Uterus (tissue), 3 donors: ENCODE measurements at regions not wholly inside any gene's neighbourhood (a gene's known extent, or its start where the extent isn't known, plus 50 kb on each side); places are given as distances from the start of the nearest gene placed in this dataset.

ENCODE experiments used
- DNase-seq, 2 donors: peaks; one replicate each; pipeline ENCODE4 v3.0.0-alpha.2; 2019 to 2020
- H3K27ac ChIP-seq, 2 donors: fragments of 200-600 bp; sonication (generic); 1 replicate in 1 of 2; 2 replicates in 1 of 2; pipeline ENCODE4 v1.5.1; 2016 to 2018
- H3K27me3 ChIP-seq, 2 donors: fragments of 200-600 bp; sonication (generic); one replicate each; pipeline ENCODE4 v1.5.1; 2018 to 2019; ENCODE audit warnings: control low read depth in 1 of 2
- H3K36me3 ChIP-seq, 2 donors: fragments of 200-600 bp; sonication (generic); one replicate each; pipeline ENCODE4 v1.5.1; 2019; ENCODE audit warnings: control low read depth in 1 of 2
- H3K4me1 ChIP-seq, 2 donors: fragments of 200-600 bp; sonication (generic); one replicate each; pipeline ENCODE4 v1.5.1; 2018 to 2019; ENCODE audit warnings: control low read depth in 1 of 2
- H3K4me3 ChIP-seq, 2 donors: fragments of 200-600 bp; sonication (generic); 1 replicate in 1 of 2; 2 replicates in 1 of 2; pipeline ENCODE4 v1.5.1; 2018 to 2019; ENCODE audit warnings: mild to moderate bottlenecking in 1 of 2
- H3K9me3 ChIP-seq, 2 donors: fragments of 200-600 bp; sonication (generic); one replicate each; pipeline ENCODE4 v1.5.1; 2019; ENCODE audit warnings: control low read depth in 1 of 2
- POLR2A ChIP-seq, 2 donors: fragments of 450-650 bp; IDR thresholded peaks; one replicate each; pipeline ENCODE4 v1.6.1; 2016; ENCODE audit warnings: antibody characterized with exemption in 2 of 2, mild to moderate bottlenecking in 1 of 2, moderate library complexity in 1 of 2
- intact Hi-C: fragments of 100-400 bp; cut with DNase I; formaldehyde crosslinking; loops from one replicate; pipeline ENCODE4 v1.15.1; 2023; ENCODE audit warnings: low total_unique reads
- TF ChIP-seq, protein P1 (sequence below), 4 experiments: fragments of 200-600 bp in 2 of 4; fragments of 450-650 bp in 2 of 4; sonication (generic) in 2 of 4; IDR thresholded peaks; one replicate each; pipeline ENCODE4 v1.5.1; 2016 to 2019; ENCODE audit warnings: antibody characterized with exemption in 4 of 4, mild to moderate bottlenecking in 2 of 4, moderate library complexity in 1 of 4
- donor health status: DM: yes; HTN: yes; CAD: no.

GRCh38 chr6:14444295-14444972 is 326.9 kb downstream of the CD83 start:
- H3K4me3 ChIP-seq: no peak overlapping the region
- H3K27ac ChIP-seq: no peak overlapping the region
- H3K27me3 ChIP-seq: no peaks in the 10 kb centered on the region
- peaks cover 0 to 4% of the 10 kb centered on the region in 2 donors for H3K4me1 ChIP-seq
- TF ChIP-seq, protein P1, sequence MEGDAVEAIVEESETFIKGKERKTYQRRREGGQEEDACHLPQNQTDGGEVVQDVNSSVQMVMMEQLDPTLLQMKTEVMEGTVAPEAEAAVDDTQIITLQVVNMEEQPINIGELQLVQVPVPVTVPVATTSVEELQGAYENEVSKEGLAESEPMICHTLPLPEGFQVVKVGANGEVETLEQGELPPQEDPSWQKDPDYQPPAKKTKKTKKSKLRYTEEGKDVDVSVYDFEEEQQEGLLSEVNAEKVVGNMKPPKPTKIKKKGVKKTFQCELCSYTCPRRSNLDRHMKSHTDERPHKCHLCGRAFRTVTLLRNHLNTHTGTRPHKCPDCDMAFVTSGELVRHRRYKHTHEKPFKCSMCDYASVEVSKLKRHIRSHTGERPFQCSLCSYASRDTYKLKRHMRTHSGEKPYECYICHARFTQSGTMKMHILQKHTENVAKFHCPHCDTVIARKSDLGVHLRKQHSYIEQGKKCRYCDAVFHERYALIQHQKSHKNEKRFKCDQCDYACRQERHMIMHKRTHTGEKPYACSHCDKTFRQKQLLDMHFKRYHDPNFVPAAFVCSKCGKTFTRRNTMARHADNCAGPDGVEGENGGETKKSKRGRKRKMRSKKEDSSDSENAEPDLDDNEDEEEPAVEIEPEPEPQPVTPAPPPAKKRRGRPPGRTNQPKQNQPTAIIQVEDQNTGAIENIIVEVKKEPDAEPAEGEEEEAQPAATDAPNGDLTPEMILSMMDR (IDR thresholded peaks at IDR 0.05): no peak
- H3K9me3 ChIP-seq: no peaks in the 10 kb centered on the region
- intact Hi-C loops: no loop called here
- DNase-seq: no peak
- no peaks in the 10 kb centered on the region for H3K36me3 ChIP-seq

DNA sequence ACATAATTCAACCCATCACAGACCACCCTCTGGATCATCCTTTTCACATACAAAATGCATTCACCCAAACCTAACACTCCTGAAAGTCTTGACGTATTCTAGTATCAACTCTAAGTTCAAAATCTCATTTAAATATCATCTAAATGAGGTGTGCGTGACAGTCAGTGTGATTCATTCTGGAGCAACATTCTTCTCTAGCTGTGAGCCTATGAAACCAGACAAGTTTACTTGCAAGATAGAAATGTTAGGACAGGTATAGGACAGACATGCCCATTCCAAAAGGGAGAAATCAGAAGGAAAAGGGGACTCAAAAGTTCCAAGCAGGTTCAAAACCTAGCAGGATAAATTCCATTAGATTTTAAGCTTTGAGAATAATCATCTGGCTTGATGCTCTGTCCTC is 329.7 kb downstream of the CD83 start:
- no peaks in the 10 kb centered on the region for H3K4me1 ChIP-seq
- no peak for DNase-seq
- H3K36me3 ChIP-seq: no peaks in the 10 kb centered on the region
- intact Hi-C loops: no loop called here
- TF ChIP-seq POLR2A (IDR thresholded peaks at IDR 0.05): no peak
- TF ChIP-seq, protein P1 (IDR thresholded peaks at IDR 0.05): no peak
- no peak overlapping the region for H3K4me3 ChIP-seq
- H3K27me3 ChIP-seq: no peaks in the 10 kb centered on the region
- no peak overlapping the region for H3K27ac ChIP-seq
- H3K9me3 ChIP-seq: no peaks in the 10 kb centered on the region

DNA sequence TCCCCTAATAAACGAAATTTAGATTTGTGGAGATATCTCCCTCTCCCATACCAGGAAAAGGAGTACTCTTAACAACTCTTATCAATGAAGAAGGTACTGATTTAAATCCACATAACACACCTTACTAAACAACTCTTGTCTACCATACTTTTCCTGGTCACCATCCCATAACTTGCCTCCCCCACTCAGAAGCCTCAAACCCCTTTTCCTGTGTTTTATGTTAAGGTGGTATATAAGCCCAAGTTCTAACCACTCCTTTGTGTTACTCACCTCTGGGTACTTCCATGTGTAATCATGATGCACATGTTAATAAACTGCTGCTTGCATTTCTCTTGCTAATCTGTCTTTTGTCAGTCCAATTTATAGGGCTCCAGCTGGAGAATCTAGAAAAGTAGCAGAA is 330.7 kb downstream of the CD83 start:
- intact Hi-C loops: no loop called here
- Histone ChIP-seq H3K9me3 (no peaks in the 10 kb centered on the region), H3K36me3 (no peaks in the 10 kb centered on the region), H3K27ac (no peak overlapping the region), H3K4me3 (no peak overlapping the region), H3K27me3 (no peaks in the 10 kb centered on the region), H3K4me1 (no peaks in the 10 kb centered on the region)
- TF ChIP-seq, protein P1 (IDR thresholded peaks at IDR 0.05): no peak
- TF ChIP-seq POLR2A (IDR thresholded peaks at IDR 0.05): no peak
- DNase-seq: no peak

DNA sequence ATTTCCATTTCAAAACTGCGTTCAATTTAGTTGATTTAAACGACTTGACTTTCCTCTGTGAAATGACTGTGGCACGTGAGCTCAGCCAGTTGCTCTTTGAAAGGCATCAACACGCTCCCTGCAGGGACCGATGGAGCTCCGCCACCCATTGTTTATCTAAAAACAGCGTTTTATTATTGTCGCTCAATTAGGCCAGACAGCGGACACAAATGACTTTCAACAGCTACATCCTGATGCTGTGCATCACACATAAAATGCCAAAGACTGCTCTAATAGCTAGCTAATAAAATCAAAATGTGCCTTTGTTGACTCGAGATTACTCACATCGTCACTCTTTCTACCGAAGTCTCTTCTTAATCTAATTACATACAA is 332.5 kb downstream of the CD83 start:
- DNase-seq: no peak
- Histone ChIP-seq H3K9me3 (no peaks in the 10 kb centered on the region), H3K4me1 (no peaks in the 10 kb centered on the region), H3K27me3 (no peaks in the 10 kb centered on the region), H3K27ac (no peak overlapping the region), H3K4me3 (no peak overlapping the region), H3K36me3 (no peaks in the 10 kb centered on the region)
- TF ChIP-seq POLR2A (IDR thresholded peaks at IDR 0.05): no peak
- TF ChIP-seq, protein P1 (IDR thresholded peaks at IDR 0.05): no peak
- intact Hi-C loops: no loop called here

- DNase-seq: no peak
- no peaks in the 10 kb centered on the region for H3K27me3 ChIP-seq
- TF ChIP-seq POLR2A (IDR thresholded peaks at IDR 0.05): no peak
- TF ChIP-seq, protein P1 (IDR thresholded peaks at IDR 0.05): no peak
- no peaks in the 10 kb centered on the region for H3K36me3 ChIP-seq
- no peak overlapping the region for H3K27ac ChIP-seq
- no peak overlapping the region for H3K4me3 ChIP-seq
- H3K9me3 ChIP-seq: no peaks in the 10 kb centered on the region
- intact Hi-C loops: no loop called here
- no peaks in the 10 kb centered on the region for H3K4me1 ChIP-seq
Measured at GRCh38 chr6:14450578-14450977, 333.0 kb downstream of the CD83 start.
